ENCODE measurements at regions not wholly inside any gene's neighbourhood (a gene's known extent, or its start where the extent isn't known, plus 50 kb on each side); places are given as distances from the start of the nearest gene placed in this dataset.

- no peak for TF ChIP-seq EZH2 (IDR thresholded peaks at IDR 0.05; ENCODE audit: low read length, unreplicated experiment)
- no peak for TF ChIP-seq CTCF (conservative IDR thresholded peaks at IDR 0.05; ENCODE audit: low read depth, low read length)
Observed at GRCh38 chr4:116275006-116275405, 810.4 kb downstream of the TRAM1L1 start.

All from PC-3 (cell line).